MM.1S (cell line): ENCODE measurements at regions not wholly inside any gene's neighbourhood (a gene's known extent, or its start where the extent isn't known, plus 50 kb on each side); places are given as distances from the start of the nearest gene placed in this dataset.

Source experiments
- DNase-seq: peaks from one replicate; pipeline ENCODE4 v3.0.0-alpha.2; 2015
- H2AFZ ChIP-seq: fragments of 300-600 bp; sonication (generic); 2 replicates; pipeline ENCODE4 v1.6.0; 2016; ENCODE audit warnings: antibody characterized with exemption, low read length
- H3F3A ChIP-seq: fragments of 300-600 bp; sonication (generic); 2 replicates; pipeline ENCODE4 v1.6.1; 2016; ENCODE audit warnings: mild to moderate bottlenecking, antibody characterized with exemption, low read length, moderate library complexity, mixed read lengths; ENCODE audit not compliant: insufficient read depth
- H3K27ac ChIP-seq: fragments of 300-600 bp; sonication (generic); 2 replicates; pipeline ENCODE4 v1.5.1; 2016; ENCODE audit warnings: mild to moderate bottlenecking, low read length
- H3K27me3 ChIP-seq: fragments of 300-600 bp; sonication (generic); replicated peaks from 2 replicates; pipeline ENCODE4 v1.6.0; 2016; ENCODE audit warnings: low read length; ENCODE audit not compliant: insufficient read depth
- H3K36me3 ChIP-seq: fragments of 300-600 bp; sonication (generic); replicated peaks from 2 replicates; pipeline ENCODE4 v1.6.1; 2016; ENCODE audit warnings: mild to moderate bottlenecking, low read length, mixed read lengths; ENCODE audit not compliant: insufficient read depth
- H3K4me1 ChIP-seq: fragments of 300-600 bp; sonication (generic); 2 replicates; pipeline ENCODE4 v1.6.1; 2016; ENCODE audit warnings: low read length, mixed read lengths
- H3K4me2 ChIP-seq: fragments of 300-600 bp; sonication (generic); 2 replicates; pipeline ENCODE4 v1.6.0; 2016; ENCODE audit warnings: low read depth, low read length
- H3K4me3 ChIP-seq: fragments of 300-600 bp; sonication (generic); 2 replicates; pipeline ENCODE4 v1.5.1; 2016; ENCODE audit warnings: low read length, mixed read lengths
- H3K79me2 ChIP-seq: fragments of 300-600 bp; sonication (generic); 2 replicates; pipeline ENCODE4 v1.6.1; 2016; ENCODE audit warnings: mixed run types, low read length, mixed read lengths
- H3K9ac ChIP-seq: fragments of 300-600 bp; sonication (generic); 2 replicates; pipeline ENCODE4 v1.6.1; 2016; ENCODE audit warnings: low read length, mixed read lengths
- H3K9me2 ChIP-seq: fragments of 300-600 bp; sonication (generic); replicated peaks from 2 replicates; pipeline ENCODE4 v1.6.1; 2016; ENCODE audit warnings: mild to moderate bottlenecking, low read length, mixed read lengths; ENCODE audit not compliant: insufficient read depth
- H3K9me3 ChIP-seq: fragments of 300-600 bp; sonication (generic); replicated peaks from 2 replicates; pipeline ENCODE4 v1.6.1; 2016; ENCODE audit warnings: mild to moderate bottlenecking, low read length, mixed read lengths; ENCODE audit not compliant: insufficient read depth
- H4K20me1 ChIP-seq: fragments of 300-600 bp; sonication (generic); 2 replicates; pipeline ENCODE4 v1.6.1; 2016; ENCODE audit warnings: mild to moderate bottlenecking, low read length, moderate library complexity, mixed read lengths; ENCODE audit not compliant: insufficient read depth
- CTCF ChIP-seq: fragments of 300-600 bp; sonication (generic); IDR thresholded peaks from 2 replicates; pipeline ENCODE4 v1.5.1; 2016; ENCODE audit warnings: antibody characterized with exemption, low read length, mixed read lengths
- EZH2 ChIP-seq: fragments of 300-600 bp; sonication (generic); optimal IDR thresholded peaks from 2 replicates; pipeline ENCODE3; 2017; ENCODE audit warnings: low read depth, mild to moderate bottlenecking, antibody characterized with exemption, low read length, mixed read lengths
- EZH2phosphoT487 ChIP-seq: fragments of 300-600 bp; sonication (generic); IDR thresholded peaks from 2 replicates; pipeline ENCODE4 v1.6.1; 2018; ENCODE audit warnings: antibody characterized with exemption, low read length

GRCh38 chr12:102638777-102639176 is 158.4 kb upstream of the IGF1 start:
- DNase-seq: peak; percentile 26
- Histone ChIP-seq H4K20me1 (no peaks in the 10 kb centered on the region), H2AFZ (no peak overlapping the region)

GRCh38 chr12:102633981-102634605 is 153.7 kb upstream of the IGF1 start:
- Histone ChIP-seq H3K9ac (no peak overlapping the region), H3K4me2 (no peak overlapping the region), H3K9me2 (no peaks in the 10 kb centered on the region), H2AFZ (no peak overlapping the region), H3K4me3 (no peak overlapping the region), H3K9me3 (no peaks in the 10 kb centered on the region), H3K27me3 (no peaks in the 10 kb centered on the region), H3K79me2 (no peaks in the 10 kb centered on the region), H3K36me3 (no peaks in the 10 kb centered on the region), H3K27ac (no peak overlapping the region), H4K20me1 (no peaks in the 10 kb centered on the region), H3K4me1 (peaks cover 6% of the 10 kb centered on the region; the same call in 1 of the 2 replicates), H3F3A (no peaks in the 10 kb centered on the region)
- DNase-seq: no peak
- TF ChIP-seq CTCF (no peak), EZH2 (no peak), EZH2phosphoT487 (no peak)

More at GRCh38 chr12:102638777-102639176, 158.4 kb upstream of the IGF1 start:
- no peak overlapping the region for H3K27ac ChIP-seq
- 0 out of 2 replicates have a peak, but pooled peaks cover 6% of the 10 kb centered on the region for H3F3A ChIP-seq
- H3K27me3 ChIP-seq: no peaks in the 10 kb centered on the region
- no peak overlapping the region for H3K4me2 ChIP-seq
- no peaks in the 10 kb centered on the region for H3K79me2 ChIP-seq
- TF ChIP-seq CTCF: no peak
- no peak for TF ChIP-seq EZH2phosphoT487
- no peak for TF ChIP-seq EZH2
- no peaks in the 10 kb centered on the region for H3K9me3 ChIP-seq
- no peaks in the 10 kb centered on the region for H3K9me2 ChIP-seq
- no peaks in the 10 kb centered on the region for H3K36me3 ChIP-seq
- H3K4me1 ChIP-seq: peaks cover 12% of the 10 kb centered on the region; the same call in 1 of the 2 replicates
- H3K4me3 ChIP-seq: no peak overlapping the region
- H3K9ac ChIP-seq: no peak overlapping the region

- no peaks in the 10 kb centered on the region for H3K9me3 ChIP-seq
- H3K4me1 ChIP-seq: peaks cover 6% of the 10 kb centered on the region; the same call in 1 of the 2 replicates
- H4K20me1 ChIP-seq: no peaks in the 10 kb centered on the region
- no peaks in the 10 kb centered on the region for H3K36me3 ChIP-seq
- DNase-seq: no peak
- H2AFZ ChIP-seq: no peak overlapping the region
- H3K27ac ChIP-seq: no peak overlapping the region
- no peaks in the 10 kb centered on the region for H3K9me2 ChIP-seq
- H3K27me3 ChIP-seq: no peaks in the 10 kb centered on the region
- H3K4me2 ChIP-seq: no peak overlapping the region
- no peaks in the 10 kb centered on the region for H3F3A ChIP-seq
- H3K4me3 ChIP-seq: no peak overlapping the region
- TF ChIP-seq EZH2phosphoT487 (no peak), EZH2 (no peak), CTCF (no peak)
- no peaks in the 10 kb centered on the region for H3K79me2 ChIP-seq
- no peak overlapping the region for H3K9ac ChIP-seq
These were observed 150.9 kb upstream of the IGF1 start for GRCh38 chr12:102631274-102631673.
